Fibroblast of lung (primary cell): ENCODE measurements at regions not wholly inside any gene's neighbourhood (a gene's known extent, or its start where the extent isn't known, plus 50 kb on each side); places are given as distances from the start of the nearest gene placed in this dataset.

Experiments used
- DNase-seq, 2 donors: peaks; one replicate each; pipeline versions ENCODE4 v3.0.0 to v3.0.0-alpha.2; 2010; ENCODE audit warnings: low read depth in 2 of 2
- H2AFZ ChIP-seq: 2 replicates; pipeline ENCODE4 v1.5.1; 2012; ENCODE audit warnings: low read length, control low read depth, inconsistent platforms
- H3K27ac ChIP-seq: 2 replicates; pipeline ENCODE4 v1.5.1; 2011; ENCODE audit warnings: low read length, control low read depth; ENCODE audit not compliant: insufficient read depth
- H3K27me3 ChIP-seq: 2 replicates; pipeline ENCODE4 v1.5.1; 2011; ENCODE audit warnings: mild to moderate bottlenecking, low read length; ENCODE audit not compliant: control insufficient read depth, insufficient read depth
- H3K36me3 ChIP-seq: 2 replicates; pipeline ENCODE4 v1.5.1; 2011; ENCODE audit warnings: low read length; ENCODE audit not compliant: control insufficient read depth, insufficient read depth
- H3K4me1 ChIP-seq: 2 replicates; pipeline ENCODE4 v1.5.1; 2011; ENCODE audit warnings: low read length; ENCODE audit not compliant: control insufficient read depth, insufficient read depth; ENCODE audit errors: extremely low read depth
- H3K4me2 ChIP-seq: 2 replicates; pipeline ENCODE4 v1.5.1; 2011; ENCODE audit warnings: low read length, control low read depth; ENCODE audit not compliant: insufficient read depth; ENCODE audit errors: extremely low read depth
- H3K4me3 ChIP-seq, 4 experiments: fragments of 200-600 bp in 1 of 4; sonication (generic) in 1 of 4; replicated peaks in 1 of 4; 2 replicates each; pipeline ENCODE4 v1.5.1; 2011 to 2016; ENCODE audit warnings: low read length in 4 of 4, low read depth in 3 of 4, mild to moderate bottlenecking in 3 of 4, control low read depth in 2 of 4, inconsistent platforms in 1 of 4, mixed read lengths in 1 of 4; ENCODE audit not compliant: insufficient read depth in 1 of 4; ENCODE audit errors: control extremely low read depth in 1 of 4
- H3K79me2 ChIP-seq: 2 replicates; pipeline ENCODE4 v1.5.1; 2012; ENCODE audit warnings: mild to moderate bottlenecking, low read length, inconsistent platforms; ENCODE audit not compliant: control insufficient read depth, insufficient read depth
- H3K9ac ChIP-seq: 2 replicates; pipeline ENCODE4 v1.5.1; 2011; ENCODE audit warnings: mild to moderate bottlenecking, low read length, control low read depth; ENCODE audit not compliant: insufficient read depth
- H3K9me3 ChIP-seq: 2 replicates; pipeline ENCODE4 v1.5.1; 2012; ENCODE audit warnings: low read depth, low read length; ENCODE audit not compliant: control insufficient read depth, insufficient read depth
- H4K20me1 ChIP-seq: 2 replicates; pipeline ENCODE4 v1.5.1; 2011; ENCODE audit warnings: low read length; ENCODE audit not compliant: control insufficient read depth, insufficient read depth; ENCODE audit errors: extremely low read depth
- CTCF ChIP-seq, 2 donors: IDR thresholded peaks in 1 of 2; conservative IDR thresholded peaks in 1 of 2; 1 replicate in 1 of 2; 2 replicates in 1 of 2; pipeline ENCODE4 v1.5.1; 2011 to 2012; ENCODE audit warnings: low read length in 2 of 2, control low read depth in 1 of 2, inconsistent platforms in 1 of 2, low read depth in 1 of 2, mild to moderate bottlenecking in 1 of 2
- EZH2 ChIP-seq: IDR thresholded peaks from 2 replicates; pipeline ENCODE4 v1.5.1; 2012; ENCODE audit warnings: low read length, control low read depth, mild to moderate bottlenecking; ENCODE audit errors: missing control alignments

- Histone ChIP-seq H3K36me3 (no peaks in the 10 kb centered on the region), H3K9me3 (no peaks in the 10 kb centered on the region), H3K4me3 (no peak overlapping the region), H3K9ac (no peak overlapping the region), H3K4me1 (no peaks in the 10 kb centered on the region), H3K27ac (no peak overlapping the region), H2AFZ (no peak overlapping the region), H3K4me2 (no peak overlapping the region), H3K27me3 (no peaks in the 10 kb centered on the region), H3K79me2 (no peaks in the 10 kb centered on the region), H4K20me1 (no peaks in the 10 kb centered on the region)
- no peak for DNase-seq
- TF ChIP-seq EZH2, result no peak
Observed at GRCh38 chr20:56875803-56876202, 246.7 kb downstream of the TFAP2C start.

- no peaks in the 10 kb centered on the region for H3K9me3 ChIP-seq
- no peak overlapping the region for H3K4me2 ChIP-seq
- no peak overlapping the region for H3K27ac ChIP-seq
- H3K9ac ChIP-seq, result no peak overlapping the region
- no peaks in the 10 kb centered on the region for H3K79me2 ChIP-seq
- H3K36me3 ChIP-seq, result no peaks in the 10 kb centered on the region
- DNase-seq, result no peak
- H4K20me1 ChIP-seq, result no peaks in the 10 kb centered on the region
- H3K4me1 ChIP-seq, result no peaks in the 10 kb centered on the region
- H2AFZ ChIP-seq, result no peak overlapping the region
- no peaks in the 10 kb centered on the region for H3K27me3 ChIP-seq
- no peak overlapping the region for H3K4me3 ChIP-seq
- TF ChIP-seq CTCF (conservative IDR thresholded peaks at IDR 0.05 in 1 of 2, IDR thresholded peaks at IDR 0.05 in 1 of 2; ENCODE audit: low read depth in 1 of 2, low read length in 2 of 2) (no peak), EZH2 (no peak)
Observed at GRCh38 chr20:56885521-56885920, 256.4 kb downstream of the TFAP2C start.

- Histone ChIP-seq H3K4me3 (no peak overlapping the region), H3K9me3 (no peaks in the 10 kb centered on the region), H3K9ac (no peak overlapping the region), H3K27me3 (no peaks in the 10 kb centered on the region), H3K4me2 (no peak overlapping the region), H3K4me1 (no peaks in the 10 kb centered on the region), H3K79me2 (no peaks in the 10 kb centered on the region), H3K36me3 (no peaks in the 10 kb centered on the region), H3K27ac (no peak overlapping the region), H4K20me1 (no peaks in the 10 kb centered on the region), H2AFZ (no peak overlapping the region)
- TF ChIP-seq CTCF (conservative IDR thresholded peaks at IDR 0.05 in 1 of 2, IDR thresholded peaks at IDR 0.05 in 1 of 2; ENCODE audit: low read depth in 1 of 2, low read length in 2 of 2) (no peak), EZH2 (no peak)
- DNase-seq, result no peak
Observed at GRCh38 chr20:56890011-56890410, 260.9 kb downstream of the TFAP2C start.
